Stimulated activated CD4-positive, alpha-beta T cell treated with anti-CD3 and anti-CD28 coated beads, Interleukin-4, amount 100 ng/mL, for 4 hours (primary cell): ENCODE measurements at regions not wholly inside any gene's neighbourhood (a gene's known extent, or its start where the extent isn't known, plus 50 kb on each side); places are given as distances from the start of the nearest gene placed in this dataset.

Source experiments
- DNase-seq, 2 experiments: peaks; one replicate each; pipeline ENCODE4 v3.0.0-alpha.2; 2020

DNA sequence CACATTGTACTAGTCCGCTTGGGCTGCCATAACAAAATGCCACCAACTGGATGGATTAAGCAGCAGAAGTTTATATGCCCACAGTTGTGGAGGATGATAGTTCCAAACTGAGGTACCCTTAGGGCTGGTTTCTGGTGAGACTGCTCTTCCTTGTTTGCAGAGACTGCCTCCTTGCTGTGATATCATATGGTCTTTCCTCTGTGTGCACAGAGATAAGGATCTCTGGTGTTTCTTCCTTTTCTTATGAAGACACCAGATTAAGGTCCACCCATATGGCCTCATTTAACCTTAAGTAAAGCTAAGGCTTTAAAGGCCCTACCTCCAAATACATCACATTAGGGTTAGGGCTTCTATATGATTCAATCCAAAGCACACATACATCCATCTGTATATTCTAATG is 738.2 kb upstream of the GCFC2 start:
- DNase-seq, result no peak

DNA sequence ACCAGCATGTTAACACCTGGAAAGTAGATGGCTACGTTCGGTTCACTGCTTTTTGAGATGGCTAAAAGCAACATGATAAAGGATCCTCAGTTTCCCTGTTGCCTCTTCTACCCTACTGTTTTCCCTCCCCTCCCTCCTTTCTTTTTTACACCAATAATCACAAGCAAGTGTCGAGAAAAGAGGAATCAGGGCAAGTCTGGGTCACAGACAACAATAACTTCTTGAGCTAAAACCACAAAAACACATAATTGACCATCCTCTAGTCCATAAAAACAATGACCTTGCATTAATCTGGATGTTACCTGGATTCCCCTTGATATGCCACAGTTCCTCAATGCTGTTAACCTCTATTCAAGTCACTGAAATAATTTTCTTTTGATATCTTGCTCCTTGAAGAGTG is 736.6 kb upstream of the GCFC2 start:
- no peak for DNase-seq

DNA sequence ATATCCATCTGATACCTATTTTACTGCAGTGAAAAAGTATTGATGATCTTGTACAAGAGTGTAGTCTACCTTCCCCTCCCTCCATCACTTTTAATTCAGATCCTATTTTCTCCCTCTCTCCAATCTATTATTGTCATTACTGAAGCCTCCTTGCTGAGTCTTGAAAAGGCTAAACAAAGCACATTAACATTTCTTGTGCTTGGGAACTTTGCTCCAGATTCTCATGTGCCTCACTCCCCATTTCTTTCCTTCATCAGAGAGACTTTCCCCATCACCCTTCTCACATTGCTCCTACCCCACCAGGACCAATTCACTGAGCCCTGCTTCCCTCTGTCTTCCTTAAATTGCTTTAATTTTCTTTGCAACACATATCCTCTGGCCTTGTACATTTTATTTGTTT is 736.2 kb upstream of the GCFC2 start:
- no peak for DNase-seq

DNA sequence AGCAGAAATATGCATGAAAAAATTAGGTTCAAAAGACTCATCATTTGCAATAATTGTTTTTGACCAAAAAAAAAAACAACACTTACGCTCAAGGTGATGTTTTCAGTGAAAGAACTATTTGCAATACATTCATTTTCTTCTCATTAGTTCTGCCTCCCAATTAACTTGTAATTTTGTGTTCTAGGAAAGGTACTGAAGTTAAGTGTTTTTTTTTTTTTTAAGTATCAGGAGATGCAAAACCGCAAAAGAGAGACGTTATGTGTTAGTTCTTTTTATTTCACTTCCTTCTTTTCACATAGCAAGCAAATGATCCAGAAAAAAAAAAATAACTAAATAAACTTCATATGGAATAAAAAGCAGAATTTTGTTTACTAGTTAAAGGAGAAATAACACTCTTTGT is 735.2 kb upstream of the GCFC2 start:
- DNase-seq, result no peak

DNA sequence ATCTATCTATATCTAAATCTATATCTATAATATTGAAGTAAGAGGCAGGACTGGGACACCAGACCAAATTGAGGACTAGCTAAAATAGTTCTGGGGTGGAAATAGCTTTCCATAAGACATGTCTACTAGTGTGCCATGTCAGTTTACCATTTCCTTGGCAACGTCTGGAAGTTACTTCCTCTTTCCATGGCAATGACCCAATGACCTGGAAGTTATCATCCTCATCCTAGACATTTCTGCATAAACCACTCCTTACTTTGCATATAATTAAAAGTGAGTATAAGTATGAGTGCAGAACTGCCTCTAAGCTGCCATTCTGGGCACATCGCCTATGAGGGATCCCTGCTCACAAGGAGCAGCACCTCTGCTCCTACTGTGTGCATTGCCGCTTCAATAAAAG is 734.0 kb upstream of the GCFC2 start:
- DNase-seq, result no peak

DNA sequence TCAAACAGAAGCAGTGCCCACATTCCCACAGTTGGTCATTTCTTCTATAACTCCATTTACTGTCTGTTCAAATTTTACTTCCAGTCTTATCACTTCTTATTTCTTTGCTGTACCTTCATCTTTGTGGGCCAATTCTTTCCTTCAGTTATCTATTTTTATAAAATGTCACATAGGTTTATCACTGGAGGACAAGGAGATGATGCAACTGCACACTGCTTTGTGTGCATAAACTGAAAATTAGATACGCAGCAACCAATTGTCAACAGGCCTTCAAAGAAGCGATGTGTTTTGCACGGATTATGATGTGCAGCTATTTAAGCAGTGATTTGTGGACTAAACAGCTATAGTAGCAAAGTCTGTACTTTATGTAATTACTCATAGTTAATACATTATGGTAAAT is 726.8 kb upstream of the GCFC2 start:
- DNase-seq, result no peak

DNA sequence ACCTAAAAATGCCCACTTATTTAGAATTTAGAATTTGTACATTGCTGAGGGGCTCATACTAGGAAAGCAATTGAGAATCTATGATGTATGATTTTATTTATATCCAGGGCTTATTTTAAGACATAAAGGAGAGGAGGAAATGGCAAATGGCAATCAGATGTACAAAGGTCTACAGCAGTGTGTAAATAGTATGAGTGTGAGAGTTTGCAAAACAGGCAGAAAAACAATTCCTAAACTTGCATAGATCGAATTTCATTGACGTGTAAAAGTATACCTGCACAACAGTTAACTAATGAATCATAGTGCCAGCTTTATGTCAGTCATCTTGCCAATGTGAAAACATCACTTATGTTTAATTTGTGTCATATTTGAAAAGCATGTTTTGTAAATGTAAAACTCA is 718.7 kb upstream of the GCFC2 start:
- DNase-seq, result no peak

DNA sequence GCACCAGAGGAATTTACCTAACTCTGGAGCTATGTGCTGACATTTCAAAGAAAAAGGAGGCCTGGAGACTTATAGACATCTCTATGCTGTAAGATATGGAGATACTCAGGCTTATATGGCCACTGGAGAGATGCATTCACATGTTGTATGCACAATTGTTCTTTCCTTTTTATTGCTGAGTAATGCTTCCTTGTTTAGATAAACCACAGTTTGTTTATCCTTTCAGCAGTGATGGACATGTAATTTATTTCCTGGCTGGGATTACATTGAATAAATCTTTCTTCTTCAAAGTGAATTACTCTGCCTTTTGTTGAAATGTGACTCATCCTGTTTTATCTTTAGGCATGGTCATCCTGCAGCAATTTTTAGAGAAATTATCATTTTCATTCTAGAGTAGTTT is 716.7 kb upstream of the GCFC2 start:
- DNase-seq, result no peak

DNA sequence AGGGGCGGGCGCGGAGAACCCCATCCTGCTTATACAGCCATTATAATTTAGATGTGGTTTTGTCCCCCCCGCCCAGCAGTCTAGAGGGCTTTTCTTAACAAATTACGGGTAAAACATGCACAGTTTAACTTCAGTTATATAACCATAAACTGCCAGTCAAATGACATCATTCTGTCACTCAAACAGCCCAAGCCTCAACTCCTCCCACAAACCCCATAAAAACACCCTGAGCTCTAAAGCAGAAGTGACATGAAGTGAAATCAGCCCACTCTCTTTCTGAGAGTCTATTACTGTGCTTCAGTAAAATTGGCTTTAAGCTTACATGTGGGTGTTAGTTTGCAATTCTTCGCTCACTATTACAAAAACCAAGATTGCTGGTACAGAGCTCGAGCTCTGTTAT is 705.1 kb upstream of the GCFC2 start:
- no peak for DNase-seq

DNA sequence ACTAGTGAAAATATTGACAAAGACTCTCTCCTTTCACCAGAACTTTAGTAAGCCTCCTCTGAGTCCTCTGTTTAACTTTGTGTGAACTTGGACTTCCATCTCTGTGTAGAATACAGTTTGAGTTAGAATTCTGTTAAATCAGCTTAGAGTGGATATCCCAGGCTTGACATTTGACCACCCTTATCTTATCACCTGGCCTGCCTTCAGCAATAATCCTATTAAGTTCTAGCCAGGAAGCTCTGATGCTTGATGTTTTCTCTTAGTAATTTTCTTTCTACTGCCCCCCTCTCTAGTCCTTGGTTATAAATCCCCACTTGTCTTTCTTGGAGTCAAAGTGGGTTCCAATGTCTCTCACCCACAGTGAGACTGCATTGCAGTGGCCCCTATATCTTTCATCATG is 702.7 kb upstream of the GCFC2 start:
- no peak for DNase-seq

DNA sequence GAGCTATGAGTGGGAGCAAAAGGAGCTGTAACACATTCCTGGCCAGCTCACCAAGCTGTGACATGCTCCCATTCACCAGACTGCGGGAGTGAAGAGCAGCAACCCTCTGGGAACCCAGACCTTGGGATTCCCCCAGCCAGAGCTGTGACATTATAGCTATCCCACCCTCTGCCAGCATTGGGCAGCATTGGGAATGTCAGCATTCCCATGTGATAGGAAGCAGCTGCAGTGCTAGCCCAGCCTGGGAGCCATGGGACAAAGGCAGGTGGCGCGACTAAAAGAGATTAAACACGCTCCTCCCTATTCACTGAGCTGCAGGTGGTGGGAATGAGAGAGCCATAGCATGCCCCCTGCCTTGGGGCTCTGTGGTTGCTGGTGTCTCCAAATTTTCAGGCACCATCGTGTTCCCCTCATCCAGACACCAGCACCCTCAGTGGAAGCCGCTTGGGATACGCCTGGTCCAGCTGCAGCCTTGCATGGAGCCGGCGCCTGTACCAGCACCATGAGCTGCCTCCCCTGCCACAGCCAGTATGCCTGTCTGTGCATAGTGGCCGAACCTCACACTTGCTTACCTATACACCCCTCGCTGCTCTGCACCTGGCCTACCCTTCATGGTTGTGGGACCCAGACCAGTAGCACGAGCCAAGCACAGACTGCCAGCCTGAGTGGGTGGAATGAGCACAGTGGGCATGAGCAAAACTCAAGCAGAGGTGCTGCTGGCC is 695.6 kb upstream of the GCFC2 start:
- no peak for DNase-seq

DNA sequence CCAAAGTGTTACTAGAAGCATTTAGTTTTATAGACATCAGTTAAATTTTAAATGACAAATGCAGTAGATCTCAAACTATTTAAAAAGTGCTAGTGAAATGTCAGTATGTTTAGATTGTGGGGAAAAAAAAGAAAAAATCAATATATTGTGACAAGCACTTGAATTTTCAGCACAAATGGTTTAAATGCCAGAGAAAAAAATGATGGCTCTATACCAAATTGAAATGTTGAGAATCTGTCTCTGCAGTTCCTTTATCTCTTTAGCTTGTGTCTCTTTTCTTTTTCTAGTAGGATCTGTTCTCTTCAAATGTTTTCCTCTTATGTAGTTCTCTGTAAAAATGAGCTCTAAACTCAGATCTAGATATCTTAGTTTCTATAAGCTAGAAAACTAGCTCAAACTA is 682.6 kb upstream of the GCFC2 start:
- no peak for DNase-seq

DNA sequence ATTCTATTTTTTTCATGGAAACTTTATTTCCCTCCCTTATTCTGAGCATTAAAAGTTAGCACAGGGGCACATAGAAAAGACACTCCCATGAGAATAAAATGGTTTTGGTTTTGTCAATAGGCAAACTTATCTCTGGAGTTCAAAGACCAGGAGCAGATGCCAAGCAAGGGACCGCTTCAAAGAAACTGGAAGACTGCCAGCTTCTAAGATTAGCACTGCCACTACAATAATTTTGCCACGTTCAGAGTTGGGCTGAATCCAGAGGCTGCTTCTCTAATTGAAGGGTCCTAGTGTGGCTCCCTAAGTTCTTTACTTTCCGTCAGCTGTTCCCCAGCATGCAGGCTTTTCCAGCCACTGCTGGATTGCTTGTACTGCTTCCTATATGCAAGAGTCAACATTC is 681.0 kb upstream of the GCFC2 start:
- DNase-seq, result no peak

DNA sequence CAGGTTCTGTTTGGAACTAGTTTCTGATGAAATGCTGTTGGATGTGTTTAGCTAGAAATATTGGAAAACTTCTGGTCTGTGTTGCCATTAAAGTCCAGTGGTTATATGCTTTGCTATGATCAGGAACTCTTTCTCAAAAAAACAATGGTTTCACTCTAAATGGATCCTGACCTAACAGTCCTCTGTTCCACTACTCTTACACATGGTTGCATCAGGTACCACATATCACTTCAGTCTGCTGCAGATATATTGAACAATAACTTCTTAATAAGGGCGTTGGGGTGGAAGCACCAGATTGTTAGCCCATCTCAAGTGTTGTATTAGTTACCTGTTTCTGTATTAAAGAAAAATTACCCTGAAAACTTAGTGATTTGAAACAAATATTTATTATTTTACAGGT is 676.6 kb upstream of the GCFC2 start:
- no peak for DNase-seq

DNA sequence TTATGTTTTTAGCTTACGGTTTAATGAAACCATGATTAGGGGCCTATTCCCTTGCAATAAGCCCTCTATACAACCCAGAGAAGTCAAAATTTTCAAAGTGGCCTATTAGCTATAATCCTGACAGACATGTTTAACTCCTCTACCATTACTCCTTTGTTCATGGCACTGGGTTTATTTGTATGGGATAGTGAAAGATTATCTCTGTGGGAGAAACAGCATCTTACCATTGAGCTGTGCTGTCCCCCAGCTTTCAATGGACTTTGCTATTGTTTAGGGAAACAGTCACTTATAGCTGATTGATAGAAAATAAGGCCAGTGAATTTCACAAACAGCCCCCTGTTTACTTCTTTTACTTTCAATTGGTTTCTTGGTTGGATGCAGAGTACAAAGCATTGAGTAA is 675.2 kb upstream of the GCFC2 start:
- no peak for DNase-seq

DNA sequence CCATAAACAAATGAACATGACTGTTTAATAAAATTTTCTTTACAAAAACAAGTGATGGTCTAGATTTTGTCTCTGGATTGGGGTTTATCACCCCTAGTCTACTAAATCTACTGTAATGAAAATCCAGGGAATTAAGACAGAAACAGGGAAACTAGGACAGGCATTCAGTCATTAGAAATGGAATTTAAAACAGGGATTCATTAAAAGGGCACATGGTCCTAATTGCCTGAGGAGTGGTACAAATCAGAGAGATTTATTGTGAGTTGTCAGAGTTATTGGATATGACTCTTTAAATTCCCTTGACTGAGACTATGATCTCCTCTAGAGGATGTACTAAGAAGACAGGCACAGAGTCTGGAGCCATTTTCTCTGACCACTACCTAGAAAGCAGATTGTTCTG is 670.9 kb upstream of the GCFC2 start:
- no peak for DNase-seq

DNA sequence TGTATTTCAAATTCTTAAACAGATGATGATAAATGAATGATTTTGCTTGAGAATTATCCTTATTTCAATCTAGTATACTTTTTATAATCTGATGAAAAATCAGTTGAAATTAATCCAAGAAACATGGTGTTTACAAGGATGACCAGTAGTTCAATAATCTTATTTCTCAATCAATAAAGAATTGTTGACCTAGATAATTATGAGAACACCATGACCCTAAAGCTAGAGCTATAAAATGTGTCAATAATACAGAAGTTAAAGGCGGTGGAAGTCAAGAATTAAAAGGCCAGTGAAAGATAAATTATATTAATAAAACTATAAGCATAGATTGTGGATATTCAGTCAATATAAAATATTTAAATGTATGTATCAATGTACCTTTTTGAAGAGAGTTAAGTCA is 667.4 kb upstream of the GCFC2 start:
- no peak for DNase-seq

DNA sequence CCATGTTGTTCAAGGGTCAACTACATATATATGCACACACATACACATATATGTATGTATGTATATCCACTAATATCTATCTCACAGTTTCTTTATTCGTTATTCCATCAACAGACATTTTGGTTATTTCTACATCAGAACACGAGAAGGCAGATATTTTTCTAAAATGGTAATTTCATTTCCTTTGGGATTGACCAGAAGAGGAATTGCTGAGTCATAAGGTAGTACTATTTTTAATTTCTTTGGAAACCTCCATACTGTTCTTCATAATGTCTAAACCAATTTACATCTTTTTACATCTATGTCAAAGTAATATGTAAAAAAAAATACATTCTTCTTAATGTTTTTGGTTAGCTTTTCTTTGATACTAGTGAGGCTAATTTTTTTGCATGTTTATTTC is 630.7 kb upstream of the GCFC2 start:
- DNase-seq, result no peak

DNA sequence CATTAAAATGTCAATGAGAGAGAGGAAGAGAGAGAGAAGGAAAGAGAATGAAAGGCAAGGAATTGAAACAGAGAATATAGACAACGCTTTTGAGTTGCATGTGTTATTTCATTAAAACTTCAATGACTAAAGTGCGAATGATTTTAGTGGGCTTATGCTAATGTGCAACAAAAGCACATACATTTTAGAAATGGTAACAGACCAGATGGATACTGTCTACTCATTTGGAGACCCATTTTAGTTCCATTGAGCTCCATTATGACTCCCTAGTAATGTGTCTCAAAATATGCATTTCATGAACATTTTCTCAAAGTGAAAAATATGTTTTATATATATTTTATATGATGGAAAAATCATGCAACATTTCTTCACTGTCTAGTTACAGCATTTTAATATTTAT is 622.2 kb upstream of the GCFC2 start:
- DNase-seq, result no peak

DNA sequence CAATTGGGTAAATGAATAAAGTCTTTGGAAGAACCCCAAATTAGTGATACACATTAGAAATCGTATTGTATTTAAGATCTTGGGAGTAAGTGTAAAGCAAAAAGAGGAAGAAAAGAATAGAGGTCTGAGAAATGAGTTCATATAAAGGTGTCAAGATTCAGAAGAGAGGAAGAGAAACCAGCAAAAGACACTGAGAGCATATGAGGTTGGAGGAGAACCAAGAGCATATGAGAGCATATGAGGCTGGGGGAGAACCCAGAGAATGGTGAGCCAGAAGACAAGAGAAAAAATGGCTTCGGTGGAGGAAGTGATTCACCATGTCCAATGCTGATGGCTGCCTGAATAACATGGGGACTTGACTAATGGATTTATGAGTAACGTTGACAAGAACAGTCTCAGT is 620.1 kb upstream of the GCFC2 start:
- DNase-seq, result no peak

DNA sequence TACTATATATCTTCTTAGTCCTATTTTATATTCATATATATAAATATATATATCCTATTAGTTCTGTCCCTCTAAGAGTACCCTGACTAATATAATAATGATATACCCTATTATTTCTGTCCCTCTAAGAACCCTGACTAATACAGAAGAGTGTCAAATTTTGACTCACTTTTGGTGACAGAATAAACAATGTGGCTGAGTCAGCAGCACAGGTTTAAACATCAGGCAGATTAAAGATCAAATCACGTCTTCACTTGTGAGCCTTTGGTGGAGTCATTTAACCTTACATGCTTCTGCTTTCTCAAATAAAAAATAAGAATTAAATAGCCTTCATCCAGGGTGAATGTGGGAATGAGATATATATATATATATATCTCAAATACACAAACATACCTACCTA is 615.9 kb upstream of the GCFC2 start:
- DNase-seq, result no peak

DNA sequence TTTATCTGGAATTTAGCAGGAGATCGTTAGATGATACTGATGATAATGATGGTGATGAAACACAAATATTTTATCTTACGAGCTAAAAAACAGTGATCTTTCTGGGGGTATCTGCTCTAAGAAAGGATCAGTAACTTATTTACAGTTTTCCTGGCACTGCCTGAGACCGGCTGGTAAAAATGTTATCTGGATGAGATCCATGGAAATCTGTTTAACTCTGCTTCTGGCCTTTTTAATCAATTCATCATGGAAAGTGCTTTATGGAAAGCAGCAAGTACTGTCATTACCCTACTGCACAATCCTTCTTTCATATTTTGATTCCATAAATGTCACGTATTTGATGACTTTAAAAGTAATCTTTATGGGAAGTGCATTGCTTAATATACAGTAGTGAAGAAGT is 612.7 kb upstream of the GCFC2 start:
- DNase-seq, result no peak

DNA sequence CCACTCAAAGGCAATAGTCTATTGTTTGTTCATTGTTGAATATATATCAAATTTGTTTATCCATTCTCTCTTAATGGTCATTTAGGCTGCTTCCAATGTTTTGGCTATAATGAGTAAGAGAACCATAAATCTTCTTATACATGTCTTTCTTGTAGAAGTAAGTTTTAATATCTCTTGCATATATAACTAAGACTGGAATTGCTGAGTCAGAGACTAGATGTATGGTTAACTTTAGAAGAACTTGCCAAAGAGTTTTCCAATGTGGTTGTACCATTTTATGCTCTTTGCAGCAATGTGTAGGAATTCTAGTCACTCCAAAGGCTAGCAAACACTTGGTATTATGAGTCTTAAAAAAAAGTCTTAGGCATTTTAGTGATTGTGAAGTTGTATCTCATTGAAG is 610.0 kb upstream of the GCFC2 start:
- DNase-seq, result no peak

DNA sequence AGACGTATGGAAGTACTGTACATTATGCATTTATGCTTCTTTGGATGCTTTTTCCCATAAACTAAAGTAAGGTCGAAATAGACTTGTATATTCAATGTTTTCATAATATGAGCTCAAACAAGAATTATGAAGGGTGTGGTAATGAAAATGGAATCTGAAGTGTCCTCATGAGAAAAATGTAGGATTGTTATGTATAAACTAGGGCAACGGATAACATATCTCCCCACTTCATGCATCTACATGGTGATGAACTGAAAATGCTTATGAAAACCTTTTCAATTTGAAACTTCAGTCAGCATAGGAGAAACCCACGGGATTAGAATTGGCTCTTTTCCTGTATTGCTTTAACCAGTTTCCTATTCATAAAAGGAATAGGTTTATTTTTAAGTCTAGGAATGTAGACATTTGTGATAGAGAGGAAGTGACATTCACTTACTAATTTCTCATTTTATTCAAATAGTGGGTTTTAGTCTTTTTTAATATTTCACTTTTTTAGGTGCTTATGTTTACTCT is 608.2 kb upstream of the GCFC2 start:
- DNase-seq, result no peak

DNA sequence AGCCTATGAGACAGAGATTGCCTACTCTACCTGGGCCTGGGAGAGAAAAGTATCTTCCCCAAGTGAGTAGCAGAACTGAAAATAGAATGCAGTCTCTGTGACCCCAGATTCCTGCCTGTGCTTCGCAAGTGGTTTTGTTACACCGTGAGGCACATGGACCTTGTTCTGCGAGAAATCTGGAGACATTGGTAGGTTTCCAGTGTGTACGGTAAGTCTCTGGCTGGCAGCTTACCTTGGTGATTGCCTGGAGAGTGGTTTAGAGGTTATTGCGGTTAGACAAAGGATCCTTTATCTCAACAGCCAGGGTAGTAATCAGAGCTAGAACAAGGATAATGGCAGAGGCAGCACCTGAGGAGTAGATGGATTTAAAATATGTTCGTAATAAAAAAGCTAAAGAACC is 606.0 kb upstream of the GCFC2 start:
- no peak for DNase-seq
